GM19035 (cell line): ENCODE measurements at regions not wholly inside any gene's neighbourhood (a gene's known extent, or its start where the extent isn't known, plus 50 kb on each side); places are given as distances from the start of the nearest gene placed in this dataset.
"Not testable (repeated sequence)": the region's sequence is repeated elsewhere in the genome, so short reads cannot be mapped to it uniquely, and the experiment has no call there.

Source experiments
- ATAC-seq: cut with Tn5 transposase; IDR thresholded peaks from one replicate; pipeline ENCODE4 v1.9.1; 2021; ENCODE audit not compliant: unreplicated experiment

DNA sequence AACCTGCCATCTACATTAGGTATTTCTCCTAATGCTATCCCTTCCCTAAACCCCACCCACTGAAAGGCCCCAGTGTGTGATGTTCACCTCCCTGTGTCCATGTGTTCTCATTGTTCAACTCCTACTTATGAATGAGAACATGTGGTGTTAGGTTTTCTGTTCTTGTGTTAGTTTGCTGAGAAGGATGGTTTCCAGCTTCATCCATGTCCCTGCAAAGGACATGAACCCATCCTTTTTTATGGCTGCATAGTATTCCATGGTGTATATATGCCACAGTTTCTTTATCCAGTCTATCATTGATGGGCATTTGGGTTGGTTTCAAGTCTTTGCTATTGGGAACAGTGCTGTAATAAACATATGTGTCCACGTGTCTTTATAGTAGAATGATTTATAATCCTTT is 149.2 kb downstream of the PCDH7 start:
- not testable (repeated sequence) for ATAC-seq

- no peak for ATAC-seq
Observed at GRCh38 chr4:30870513-30870912, 150.3 kb downstream of the PCDH7 start.

GRCh38 chr4:30875658-30876269 is 155.6 kb downstream of the PCDH7 start:
- no peak for ATAC-seq

- ATAC-seq: no peak
Observed at GRCh38 chr4:30879855-30880598, 159.9 kb downstream of the PCDH7 start.

DNA sequence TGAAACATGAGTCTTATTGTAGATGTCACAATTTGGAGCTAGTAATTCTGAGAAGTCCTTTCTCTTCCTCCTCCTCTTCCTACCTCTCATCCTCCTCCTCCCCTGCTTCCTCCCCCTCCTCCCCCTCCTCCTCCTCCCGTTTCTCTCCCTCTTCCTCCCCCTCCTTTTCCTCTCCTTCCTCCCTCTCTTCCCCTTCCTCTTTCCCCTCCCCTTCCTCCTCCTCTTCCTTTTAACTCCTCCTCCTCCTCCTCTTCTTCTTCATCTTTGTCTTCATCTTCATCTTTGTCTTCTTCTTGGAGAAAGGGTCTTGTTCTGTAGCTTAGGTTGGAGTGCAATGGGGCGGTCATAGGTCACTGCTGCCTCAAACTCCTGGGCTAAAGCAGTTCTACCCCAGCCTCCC is 161.8 kb downstream of the PCDH7 start:
- no peak for ATAC-seq

DNA sequence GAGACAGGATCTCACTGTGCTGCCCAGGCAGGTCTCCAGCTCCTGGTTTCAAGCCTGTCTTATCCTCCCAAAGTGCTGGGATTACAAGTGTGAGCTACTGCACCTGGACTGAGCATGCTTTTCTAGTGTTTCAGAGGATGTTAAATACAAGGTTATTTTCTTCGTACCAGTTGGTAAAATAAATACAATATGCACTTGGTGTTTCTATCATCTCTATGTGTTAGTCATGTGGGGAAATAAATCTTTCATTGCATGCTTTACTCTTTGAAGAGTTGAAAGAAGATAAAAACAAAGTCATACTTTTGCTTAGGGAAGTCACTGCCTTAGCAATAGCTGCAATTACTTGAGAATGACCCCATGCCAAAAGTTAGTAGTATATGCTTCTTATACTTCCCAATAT is 162.3 kb downstream of the PCDH7 start:
- ATAC-seq: no peak

GRCh38 chr4:30882995-30883675 is 163.0 kb downstream of the PCDH7 start:
- no peak for ATAC-seq

DNA sequence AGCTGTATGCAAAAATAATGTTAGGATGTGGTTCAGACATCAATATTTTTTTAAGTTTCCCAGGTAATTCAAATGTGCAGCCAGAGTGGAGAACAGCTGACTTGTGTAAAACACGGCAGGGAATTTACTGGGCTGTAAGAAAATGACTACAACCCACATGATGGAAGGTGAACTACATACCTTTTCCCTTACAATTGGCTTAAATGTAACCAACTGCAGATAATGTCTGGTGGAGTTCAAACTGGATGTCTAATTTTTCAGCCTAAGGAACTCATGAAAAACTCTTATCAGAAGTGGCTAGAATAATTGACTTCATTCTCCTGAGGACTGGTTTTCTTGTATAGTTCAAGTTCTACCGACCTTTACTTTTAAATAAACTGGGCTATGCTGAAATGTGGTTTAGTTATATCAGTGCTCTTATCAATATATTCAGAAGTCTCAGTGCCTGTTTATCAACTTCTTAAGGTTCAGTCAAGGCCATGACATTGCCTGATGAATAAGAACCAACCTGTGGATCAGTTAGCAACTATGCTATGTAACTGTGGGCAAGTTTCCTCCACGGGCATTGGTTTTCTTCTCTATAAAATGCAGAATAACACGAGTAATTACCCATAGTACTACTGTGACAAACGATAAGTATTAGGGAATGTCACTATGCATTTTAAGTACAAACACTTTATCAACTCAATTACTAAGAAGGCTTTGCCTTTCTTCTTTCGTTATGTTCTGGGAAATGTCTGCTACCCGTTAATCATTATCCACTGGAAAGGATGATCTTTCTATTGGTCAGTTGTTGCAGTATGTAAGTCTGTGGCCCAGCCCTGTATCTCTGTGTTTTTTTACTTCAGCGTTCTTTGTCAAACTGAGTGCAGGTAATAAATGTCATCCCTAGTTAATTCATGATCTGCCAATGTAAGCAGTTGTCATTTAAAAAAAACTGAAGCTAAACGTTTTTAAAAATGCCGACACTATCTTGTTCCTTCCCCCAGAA is 181.6 kb downstream of the PCDH7 start:
- no peak for ATAC-seq

GRCh38 chr4:30903502-30904214 is 183.5 kb downstream of the PCDH7 start:
- ATAC-seq: no peak

DNA sequence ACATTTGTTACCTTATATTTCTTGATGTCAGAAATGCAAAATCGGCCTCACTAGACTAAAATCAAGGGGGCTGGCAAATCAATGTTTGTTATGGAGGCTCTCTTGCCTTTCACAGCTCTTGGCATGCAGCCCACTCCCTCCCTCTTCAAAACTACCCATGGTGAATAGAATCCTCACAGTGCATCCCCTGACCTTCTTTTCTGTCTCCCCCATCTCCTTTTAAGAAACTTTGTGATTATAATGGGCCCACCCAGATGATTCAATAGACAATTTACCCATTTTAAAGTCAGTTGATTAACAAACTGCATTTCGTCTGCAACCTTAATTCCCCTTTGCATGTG is 184.0 kb downstream of the PCDH7 start:
- ATAC-seq: no peak

- no peak for ATAC-seq
Observed at GRCh38 chr4:30904588-30904987, 184.4 kb downstream of the PCDH7 start.

- ATAC-seq: no peak
Observed at GRCh38 chr4:30912098-30912714, 192.0 kb downstream of the PCDH7 start.

DNA sequence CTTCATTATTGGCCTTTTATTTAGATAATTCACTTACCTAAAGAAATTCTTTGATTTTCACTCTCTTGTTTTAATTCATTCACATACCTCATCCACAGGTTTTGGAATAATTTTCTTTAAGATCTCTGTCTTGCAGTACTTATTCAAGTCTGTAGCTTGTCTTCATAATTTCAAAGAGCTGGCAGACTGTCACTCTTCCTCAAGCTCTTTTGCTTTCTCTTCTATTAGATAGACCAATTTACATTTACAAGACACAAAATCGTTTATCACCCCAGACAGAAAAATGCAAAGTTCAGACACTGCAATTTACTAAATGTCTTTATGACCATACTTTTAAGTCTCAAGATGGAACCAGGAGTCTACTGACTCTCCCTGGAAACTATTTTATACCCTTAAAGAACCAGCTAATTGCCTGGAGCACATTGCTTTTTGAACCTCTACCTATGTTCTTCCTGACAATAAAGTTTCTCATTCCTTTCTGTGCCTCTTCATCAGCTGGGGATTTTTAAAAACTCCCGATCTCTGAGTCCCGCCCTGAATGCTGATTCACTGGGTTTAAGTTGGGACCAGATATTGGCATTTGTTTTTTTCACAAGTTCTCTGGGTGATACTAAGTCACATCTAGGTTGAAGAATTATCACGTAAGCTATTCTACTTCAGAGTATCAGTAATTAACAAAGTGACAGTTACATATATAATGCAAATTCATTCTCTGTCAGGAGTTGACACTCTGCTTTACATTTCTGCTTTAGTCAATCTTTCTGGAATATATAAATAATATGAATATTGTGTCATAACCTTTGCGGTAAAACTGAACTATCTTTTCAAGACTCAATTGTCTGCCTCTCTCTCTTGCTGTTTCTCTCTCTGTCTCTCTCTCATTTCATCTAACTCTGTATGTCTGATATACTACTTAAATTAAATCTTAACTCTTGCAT is 196.4 kb downstream of the PCDH7 start:
- no peak for ATAC-seq

DNA sequence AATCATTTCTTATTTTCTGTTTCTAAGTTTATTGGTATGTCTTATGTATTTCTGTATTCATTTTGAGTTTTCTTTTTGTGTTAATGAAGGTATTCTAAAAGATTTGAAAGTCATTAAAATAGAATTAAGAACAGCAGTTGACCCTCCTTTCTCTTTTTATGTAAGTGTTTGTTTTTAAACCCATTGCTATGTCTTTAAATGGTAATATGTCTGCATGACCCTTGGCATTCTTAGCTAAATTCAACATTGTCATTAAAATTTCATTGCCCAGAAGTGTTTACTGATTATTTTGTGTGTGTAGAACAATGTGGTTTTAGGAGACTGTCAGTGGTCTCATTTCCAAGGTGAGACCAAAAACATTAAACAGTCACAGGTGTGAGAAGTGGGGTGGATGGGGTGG is 197.8 kb downstream of the PCDH7 start:
- ATAC-seq: no peak

DNA sequence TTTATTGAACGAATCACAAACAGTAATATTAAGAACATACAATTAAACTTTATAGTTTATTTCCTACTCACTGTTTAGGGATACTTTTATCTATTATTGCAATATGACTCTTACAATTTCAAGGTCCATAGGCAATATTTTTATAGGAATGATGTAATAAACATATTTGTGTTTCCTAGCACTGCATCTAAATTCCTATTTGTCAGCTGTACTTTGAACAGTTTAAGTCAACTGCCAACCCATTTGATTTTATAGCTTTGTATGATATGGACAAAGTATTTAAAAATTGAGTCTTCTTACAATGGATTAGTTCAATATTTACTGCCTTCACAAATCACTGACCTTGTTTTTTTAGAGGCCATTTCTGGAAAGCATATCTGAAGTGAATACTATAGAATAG is 199.3 kb downstream of the PCDH7 start:
- ATAC-seq: no peak

- ATAC-seq: no peak
Observed at GRCh38 chr4:30920043-30920442, 199.9 kb downstream of the PCDH7 start.

GRCh38 chr4:30922625-30923024 is 202.5 kb downstream of the PCDH7 start:
- no peak for ATAC-seq

DNA sequence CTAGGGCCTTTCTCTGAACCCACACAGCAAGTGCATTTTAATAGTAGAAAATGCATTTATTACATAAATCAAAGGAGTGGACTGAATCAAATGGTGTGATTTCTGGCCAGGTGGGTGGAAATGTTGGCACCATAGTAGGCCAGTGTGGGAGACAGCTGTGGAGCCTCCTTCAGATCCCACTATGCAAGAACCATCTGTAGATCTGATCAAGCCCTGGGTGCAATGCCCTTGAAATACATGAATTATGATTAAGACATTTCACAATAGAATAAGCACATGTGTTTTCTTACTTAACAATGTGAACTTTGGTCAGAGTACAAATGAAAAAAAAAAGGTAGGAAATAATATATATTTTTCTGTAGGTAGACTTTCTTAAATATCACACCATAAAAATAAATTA is 204.3 kb downstream of the PCDH7 start:
- ATAC-seq: no peak

- ATAC-seq: no peak
Observed at GRCh38 chr4:30929649-30930048, 209.5 kb downstream of the PCDH7 start.
